Lung (tissue), 11 donors: ENCODE measurements at regions not wholly inside any gene's neighbourhood (a gene's known extent, or its start where the extent isn't known, plus 50 kb on each side); places are given as distances from the start of the nearest gene placed in this dataset.

Experiments
- ATAC-seq: fragments of 200-7000 bp; cut with Tn5 transposase; one replicate; pipeline ENCODE4 v1.9.1; 2020; ENCODE audit warnings: moderate number of reproducible peaks; ENCODE audit not compliant: insufficient read depth, low FRiP score
- DNase-seq, 3 donors: peaks; one replicate each; pipeline ENCODE4 v3.0.0-alpha.2; 2013 to 2017
- H3K27ac ChIP-seq, 2 donors: one replicate each; pipeline ENCODE4 v1.5.1; 2013; ENCODE audit warnings: mild to moderate bottlenecking in 2 of 2, moderate library complexity in 2 of 2, control low read depth in 1 of 2, inconsistent platforms in 1 of 2, low read depth in 1 of 2, low read length in 1 of 2
- H3K27me3 ChIP-seq, 3 donors: one replicate each; pipeline ENCODE4 v1.5.1; 2013; ENCODE audit warnings: low read length in 2 of 3; ENCODE audit not compliant: control insufficient read depth in 3 of 3, insufficient read depth in 3 of 3
- H3K36me3 ChIP-seq, 4 donors: one replicate each; pipeline ENCODE4 v1.5.1; 2013; ENCODE audit warnings: low read length in 4 of 4, mild to moderate bottlenecking in 1 of 4, moderate library complexity in 1 of 4; ENCODE audit not compliant: control insufficient read depth in 4 of 4, insufficient read depth in 4 of 4
- H3K4me1 ChIP-seq, 5 donors: one replicate each; pipeline ENCODE4 v1.5.1; 2013; ENCODE audit warnings: low read length in 5 of 5, mild to moderate bottlenecking in 2 of 5, moderate library complexity in 1 of 5; ENCODE audit not compliant: control insufficient read depth in 5 of 5, insufficient read depth in 5 of 5
- H3K4me3 ChIP-seq: one replicate; pipeline ENCODE4 v1.5.1; 2013; ENCODE audit warnings: mild to moderate bottlenecking, control low read depth, moderate library complexity
- H3K9ac ChIP-seq, 2 donors: one replicate each; pipeline ENCODE4 v1.5.1; 2013; ENCODE audit warnings: low read length in 2 of 2, control low read depth in 1 of 2; ENCODE audit not compliant: insufficient read depth in 1 of 2
- H3K9me3 ChIP-seq, 4 donors: one replicate each; pipeline ENCODE4 v1.5.1; 2013; ENCODE audit warnings: low read length in 3 of 4, mild to moderate bottlenecking in 1 of 4, moderate library complexity in 1 of 4; ENCODE audit not compliant: control insufficient read depth in 4 of 4, insufficient read depth in 3 of 4
- CTCF ChIP-seq: IDR thresholded peaks from 2 replicates; pipeline ENCODE4 v1.5.1; 2012; ENCODE audit warnings: mild to moderate bottlenecking; ENCODE audit errors: control extremely low read depth, extremely low read depth
- WGBS, 2 donors: extraction: QIAGEN DNeasy Blood & Tissue Kit; methylation state at CpG; one replicate each; pipeline ENCODE4 v1.1.7; 2013; 5-methylcytosine and 5-hydroxymethylcytosine counted together
- donor health status: control.
- donor health status: control.
- donor health status: Bipolar disorder and iron deficiency.
- donor health status: healthy.
- donor health status: DM: yes; HTN: yes; CAD: no.

- Histone ChIP-seq H3K27ac (no peak overlapping the region), H3K9me3 (no peaks in the 10 kb centered on the region), H3K4me3 (no peak overlapping the region), H3K27me3 (no peaks in the 10 kb centered on the region), H3K36me3 (no peaks in the 10 kb centered on the region), H3K9ac (no peak overlapping the region), H3K4me1 (peaks cover 0 to 58% (median 19%) of the 10 kb centered on the region in 5 donors)
- ATAC-seq (no peak), DNase-seq (no peak)
- no peak for TF ChIP-seq CTCF
- WGBS, 2 donors = 91 to 93% methylated on average over 2 of the region's 2 CpGs
These were observed 256.8 kb downstream of the RHOU start for GRCh38 chr1:228992044-228992443.

- H3K27me3 ChIP-seq = no peaks in the 10 kb centered on the region
- H3K4me1 ChIP-seq = peaks cover 0 to 48% (median 11%) of the 10 kb centered on the region in 5 donors
- no peak for TF ChIP-seq CTCF
- ATAC-seq = no peak
- no peak for DNase-seq
- no peaks in the 10 kb centered on the region for H3K36me3 ChIP-seq
- no peak overlapping the region for H3K27ac ChIP-seq
- H3K9me3 ChIP-seq = no peaks in the 10 kb centered on the region
- 91 to 92% methylated on average over 8 of the region's 8 CpGs for WGBS, 2 donors
- no peak overlapping the region for H3K9ac ChIP-seq
- H3K4me3 ChIP-seq = no peak overlapping the region
These were observed 257.7 kb downstream of the RHOU start for GRCh38 chr1:228992907-228993535.

GRCh38 chr1:228994676-228995594 is 259.7 kb downstream of the RHOU start:
- 70 to 78% methylated on average over 2 of the region's 2 CpGs for WGBS, 2 donors
- Histone ChIP-seq H3K9me3 (no peaks in the 10 kb centered on the region), H3K4me3 (no peak overlapping the region), H3K9ac (no peak overlapping the region), H3K27ac (no peak overlapping the region), H3K36me3 (no peaks in the 10 kb centered on the region), H3K4me1 (peaks cover 0 to 33% (median 8%) of the 10 kb centered on the region in 5 donors), H3K27me3 (no peaks in the 10 kb centered on the region)
- DNase-seq (peak in 1 of 3 donors; percentile 61), ATAC-seq (no peak)
- no peak for TF ChIP-seq CTCF
